HT1080 (cell line): ENCODE measurements at regions not wholly inside any gene's neighbourhood (a gene's known extent, or its start where the extent isn't known, plus 50 kb on each side); places are given as distances from the start of the nearest gene placed in this dataset.
A peak's percentile ranks its signal among the peaks of the same experiment; 100 is the strongest.
"Not testable (repeated sequence)": the region's sequence is repeated elsewhere in the genome, so short reads cannot be mapped to it uniquely, and the experiment has no call there.

ENCODE experiments used
- DNase-seq: peaks from one replicate; pipeline ENCODE4 v3.0.0-alpha.2; 2015; ENCODE audit warnings: low read depth

- peak; percentile 2 for DNase-seq
These were observed 866.3 kb upstream of the LRRN3 start for GRCh38 chr7:110224643-110225042.

GRCh38 chr7:110246118-110246517 is 844.8 kb upstream of the LRRN3 start:
- no peak for DNase-seq

GRCh38 chr7:110253093-110253492 is 837.8 kb upstream of the LRRN3 start:
- no peak for DNase-seq

- no peak for DNase-seq
These were observed 833.3 kb upstream of the LRRN3 start for GRCh38 chr7:110257673-110258072.

GRCh38 chr7:110262251-110262650 is 828.7 kb upstream of the LRRN3 start:
- DNase-seq, result no peak

DNA sequence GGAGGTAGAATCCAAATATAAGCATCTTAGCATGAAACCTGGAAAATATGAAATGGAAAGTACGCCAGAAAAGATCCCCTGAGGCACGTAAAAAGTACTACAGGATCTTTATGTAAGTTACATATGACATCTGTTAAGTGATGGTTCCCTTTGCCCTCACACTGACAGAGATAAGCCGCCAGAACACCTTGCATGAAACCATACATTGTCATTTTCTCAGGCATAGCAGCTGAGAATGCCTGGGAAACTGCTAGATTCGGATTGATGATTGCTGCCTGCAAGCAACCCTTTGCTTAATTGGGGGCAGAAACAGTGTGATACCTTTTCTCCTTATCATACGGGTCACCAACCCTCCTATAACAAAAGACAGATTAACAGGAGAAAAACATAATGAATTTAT is 826.6 kb upstream of the LRRN3 start:
- DNase-seq, result no peak

- DNase-seq, result no peak
These were observed 809.6 kb upstream of the LRRN3 start for GRCh38 chr7:110281362-110281761.

DNA sequence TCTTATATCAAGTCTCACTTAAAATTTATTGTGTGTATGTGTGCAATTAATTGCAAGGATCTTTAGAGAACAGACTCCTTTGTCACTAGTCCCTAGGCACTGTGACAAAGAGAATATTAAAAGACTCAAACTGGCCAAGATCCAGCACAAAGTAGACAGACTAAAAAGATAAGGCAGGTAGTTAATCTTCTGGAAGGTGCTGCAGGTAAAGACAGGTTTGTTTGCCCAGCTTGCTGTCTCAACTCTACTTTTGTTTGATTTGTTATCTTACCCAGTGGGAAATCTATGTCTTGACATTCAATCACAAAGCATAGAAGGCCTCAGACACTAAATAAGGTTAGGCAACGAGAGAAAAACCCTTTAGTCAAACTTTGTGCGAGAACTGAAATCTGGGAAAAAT is 807.9 kb upstream of the LRRN3 start:
- DNase-seq, result no peak

DNA sequence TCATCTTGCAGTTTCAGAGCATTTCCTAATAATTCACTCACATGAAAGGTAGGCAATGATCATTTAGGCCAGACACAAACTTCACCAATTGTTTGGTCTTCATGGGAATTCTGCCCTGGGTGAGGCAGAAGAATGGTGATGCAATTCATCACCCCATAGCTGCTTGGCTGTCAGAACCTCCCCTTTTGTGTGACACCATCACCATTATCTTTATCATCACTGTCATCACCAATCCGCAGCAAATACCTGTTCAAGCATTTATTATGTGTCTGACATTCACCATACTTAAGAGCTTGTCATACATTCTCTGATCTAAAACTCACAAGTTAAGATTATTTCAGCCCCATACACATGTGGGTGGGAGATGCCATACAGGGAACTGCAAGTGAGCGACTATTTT is 799.5 kb upstream of the LRRN3 start:
- DNase-seq, result no peak

DNA sequence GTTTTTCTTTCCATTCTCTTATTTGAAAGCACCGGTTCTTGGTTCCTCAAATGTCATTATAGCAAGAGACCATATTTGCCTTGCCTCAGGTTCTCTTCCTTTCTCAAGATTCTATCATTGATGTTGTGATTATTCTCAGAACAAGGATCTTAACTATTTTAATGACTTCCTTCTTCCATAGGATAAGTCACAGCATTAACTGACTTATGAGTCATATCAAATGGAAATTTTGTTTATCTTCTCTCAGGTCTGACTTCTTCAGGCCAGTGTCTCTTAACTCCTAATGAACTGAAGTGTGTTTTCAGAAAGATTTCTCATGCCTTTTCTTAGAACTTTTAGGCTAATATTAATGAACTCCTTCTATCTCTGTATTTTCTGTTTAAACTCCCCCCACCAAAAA is 794.6 kb upstream of the LRRN3 start:
- DNase-seq, result peak; percentile 28

DNA sequence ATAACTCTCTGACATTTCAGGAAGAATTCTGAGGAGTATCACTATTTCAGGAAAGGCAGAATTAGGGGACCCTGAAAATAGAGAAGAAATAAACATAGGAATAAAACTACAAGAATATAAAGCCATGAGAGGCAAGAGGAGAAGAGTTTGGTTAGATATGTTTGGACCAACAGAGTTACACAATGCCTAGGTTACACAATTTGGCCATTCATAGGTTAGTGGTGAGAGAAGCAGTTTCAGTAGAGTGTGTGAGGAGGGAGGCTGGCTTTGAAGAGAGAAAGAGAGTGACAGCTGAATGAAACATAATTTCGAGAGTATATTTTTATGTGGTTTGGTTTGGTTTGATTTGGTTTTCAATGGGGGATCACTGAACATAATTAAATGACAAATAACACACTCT is 783.2 kb upstream of the LRRN3 start:
- DNase-seq, result no peak

DNA sequence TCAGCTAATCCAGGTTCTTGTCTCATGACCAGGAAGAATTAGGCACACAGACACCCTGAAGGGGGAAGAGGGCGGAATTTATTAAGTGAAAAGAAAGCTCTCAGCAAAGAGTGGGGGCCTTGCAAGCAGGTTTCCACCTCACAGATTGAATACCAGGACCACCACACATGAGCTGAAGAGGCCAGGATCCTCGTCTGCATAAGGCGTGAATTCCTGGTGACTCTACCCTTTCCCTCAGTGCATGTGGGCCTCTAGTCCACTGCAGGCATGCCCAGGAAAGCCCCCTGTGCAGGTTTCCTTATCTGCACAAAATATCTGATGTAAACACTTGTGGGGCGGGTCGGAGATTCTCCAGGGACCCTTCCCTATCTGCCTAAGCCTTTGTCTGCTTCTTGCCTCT is 782.1 kb upstream of the LRRN3 start:
- no peak for DNase-seq

DNA sequence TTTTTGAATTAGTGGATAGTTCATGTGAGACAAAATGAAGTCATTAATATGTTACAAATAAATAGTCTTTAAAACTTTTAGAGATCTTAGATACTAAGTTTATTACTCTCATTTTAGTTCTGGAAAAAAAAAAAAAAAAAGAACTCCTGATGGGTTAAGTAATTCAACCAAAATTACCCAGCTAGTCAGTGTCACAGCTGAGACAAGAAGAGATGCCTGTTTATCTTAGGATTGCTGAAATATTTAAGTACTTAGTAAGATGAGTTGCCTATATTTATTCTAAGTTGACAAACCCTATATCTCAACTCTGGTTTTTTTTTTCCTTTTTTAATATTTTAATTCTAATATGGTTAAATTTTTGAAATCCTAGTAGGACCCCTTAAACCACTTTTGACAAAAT is 781.0 kb upstream of the LRRN3 start:
- no peak for DNase-seq

DNA sequence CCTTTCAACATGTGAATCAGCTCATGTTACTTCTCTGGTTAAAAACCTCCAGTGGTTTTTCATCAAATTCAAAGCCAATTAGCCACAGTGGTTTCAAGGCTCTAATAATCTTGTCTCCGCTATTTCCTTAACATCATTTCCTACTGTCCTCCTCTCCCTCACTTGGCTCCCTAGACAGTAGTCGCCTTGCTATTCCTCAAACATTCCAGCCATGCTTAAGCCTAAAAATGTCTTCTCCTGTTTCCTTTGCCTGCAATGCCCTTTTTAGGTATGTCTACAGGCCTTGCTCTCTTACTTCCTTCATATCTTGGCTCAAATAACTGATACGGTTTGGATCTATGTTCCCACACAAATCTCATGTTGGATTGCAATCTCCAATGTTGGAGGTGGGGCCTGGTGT is 779.4 kb upstream of the LRRN3 start:
- DNase-seq, result no peak

DNA sequence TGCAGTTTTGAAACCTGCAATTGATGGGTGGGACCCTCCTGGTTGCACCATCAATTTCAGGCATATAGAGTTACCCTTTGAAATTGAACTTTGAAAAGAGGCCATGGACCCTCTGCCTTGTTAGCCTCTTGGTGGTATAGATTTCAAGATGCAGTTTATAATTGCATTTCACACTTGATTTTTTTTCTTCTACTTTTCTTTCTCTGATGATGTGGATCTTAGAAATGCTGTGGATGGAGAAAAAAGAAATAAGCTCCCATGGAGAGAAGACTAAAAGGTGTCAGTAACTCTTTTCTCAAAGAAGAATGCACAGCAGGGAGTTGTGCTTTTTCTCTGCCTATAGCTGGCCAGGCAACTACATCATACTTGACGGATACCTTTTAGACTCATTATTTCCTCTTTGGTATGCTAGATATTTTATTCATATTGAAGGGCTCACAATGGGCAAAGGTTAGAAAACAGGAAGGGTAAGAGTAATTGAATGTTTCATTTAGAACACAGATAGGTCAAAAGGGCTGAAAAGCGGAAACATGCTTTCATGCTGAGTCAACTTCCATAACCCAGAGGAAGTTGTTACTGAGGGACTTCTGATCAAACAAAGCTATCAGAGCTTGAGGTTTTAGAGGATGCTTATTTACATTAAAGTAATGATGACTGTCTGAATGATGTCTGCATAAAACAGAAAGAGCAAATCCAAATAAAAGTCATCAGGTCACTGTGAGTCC is 773.2 kb upstream of the LRRN3 start:
- peak; percentile 96 for DNase-seq

DNA sequence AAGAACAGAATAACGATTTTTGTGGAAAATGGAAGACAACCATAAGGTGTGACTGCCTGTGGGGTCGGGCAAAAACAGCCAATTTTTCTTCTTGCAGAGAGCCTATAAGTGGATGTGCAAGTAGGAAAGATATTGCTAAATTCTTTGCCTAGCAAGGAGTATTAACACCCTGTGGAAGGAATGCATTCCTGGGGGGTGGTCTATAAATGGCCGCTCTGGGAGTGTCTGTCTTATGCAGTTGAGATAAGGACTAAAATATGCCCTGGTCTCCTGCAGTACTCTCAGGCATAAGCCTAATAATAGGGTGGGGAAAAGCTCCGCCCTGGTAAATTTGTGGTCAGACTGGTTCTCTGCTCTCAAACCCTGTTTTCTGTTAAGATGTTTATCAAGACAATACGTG is 770.6 kb upstream of the LRRN3 start:
- DNase-seq, result not testable (repeated sequence)

GRCh38 chr7:110322796-110323195 is 768.1 kb upstream of the LRRN3 start:
- DNase-seq, result no peak

- no peak for DNase-seq
These were observed 764.0 kb upstream of the LRRN3 start for GRCh38 chr7:110326966-110327365.

GRCh38 chr7:110336423-110336822 is 754.5 kb upstream of the LRRN3 start:
- no peak for DNase-seq

DNA sequence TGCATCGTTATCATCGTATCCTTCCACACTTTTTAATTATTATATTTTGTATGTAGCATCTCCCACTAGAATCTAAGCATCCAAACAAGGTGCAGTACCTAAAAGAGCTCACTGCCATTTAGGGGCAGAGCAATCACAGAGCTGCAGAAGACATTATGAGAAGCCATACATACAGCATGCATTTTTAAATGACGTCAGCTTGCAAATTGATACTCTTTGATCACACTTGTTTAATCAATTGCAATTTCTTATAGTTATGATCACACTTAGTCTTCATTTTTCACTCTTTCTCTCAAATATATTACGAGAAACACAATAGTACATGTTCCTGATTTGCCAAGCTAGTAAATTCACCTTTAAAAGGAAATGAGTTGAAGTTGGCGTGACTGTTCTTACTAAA is 753.3 kb upstream of the LRRN3 start:
- no peak for DNase-seq

DNA sequence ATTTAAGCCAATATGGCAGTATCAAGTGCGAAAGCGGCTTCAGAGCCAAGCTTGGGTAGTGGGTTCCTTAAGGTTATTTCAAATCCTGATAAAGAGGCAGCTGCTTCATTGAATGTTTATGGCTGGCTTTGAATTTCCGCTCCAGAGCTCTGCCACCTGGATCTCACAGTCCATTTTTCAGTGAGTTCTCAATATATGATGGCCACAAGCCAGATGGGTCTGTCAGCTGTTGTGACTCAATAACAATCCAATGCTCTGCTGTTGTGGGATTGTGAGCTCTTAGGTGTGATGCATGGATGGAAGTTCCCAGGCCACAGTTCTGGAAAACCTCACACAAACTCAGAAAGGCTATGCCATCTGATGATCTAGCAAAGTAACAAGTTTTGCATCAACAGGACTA is 743.8 kb upstream of the LRRN3 start:
- peak; percentile 8 for DNase-seq

DNA sequence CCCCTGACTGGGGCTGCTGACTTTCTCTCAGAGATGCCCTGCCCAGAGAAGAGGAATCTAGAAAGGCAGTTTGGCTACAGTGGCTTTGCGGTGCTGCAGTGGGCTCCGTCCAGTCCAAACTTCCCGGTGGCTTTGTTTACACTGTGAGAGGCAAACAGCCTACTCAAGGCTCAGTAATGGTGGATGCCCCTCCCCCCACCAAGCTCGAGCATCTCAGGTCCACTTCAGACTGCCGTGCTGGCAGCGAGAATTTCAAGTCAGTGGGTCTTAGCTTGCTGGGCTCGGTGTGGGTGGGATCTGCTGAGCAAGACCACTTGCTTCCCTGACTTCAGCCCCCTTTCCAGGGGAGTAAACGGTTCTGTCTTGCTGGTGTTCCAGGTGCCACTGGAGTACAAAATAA is 734.5 kb upstream of the LRRN3 start:
- DNase-seq, result no peak

DNA sequence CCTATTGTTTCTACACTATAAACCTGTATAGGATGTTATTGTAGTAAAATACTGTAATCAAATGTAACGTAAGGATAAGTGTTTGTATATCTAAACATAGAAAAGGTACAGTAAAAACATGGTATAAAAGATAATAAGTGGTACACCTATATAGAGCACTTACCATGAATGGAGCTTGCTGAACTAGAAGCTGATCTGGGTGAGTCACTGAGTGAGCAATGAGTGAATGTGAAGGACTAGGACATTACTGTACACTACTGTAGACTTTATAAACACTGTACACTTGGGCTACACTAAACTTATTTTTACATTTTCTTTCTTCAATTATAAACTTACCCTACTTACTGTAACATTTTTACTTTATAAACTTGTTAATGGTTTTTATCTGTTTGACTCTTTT is 732.9 kb upstream of the LRRN3 start:
- peak; percentile 55 for DNase-seq

DNA sequence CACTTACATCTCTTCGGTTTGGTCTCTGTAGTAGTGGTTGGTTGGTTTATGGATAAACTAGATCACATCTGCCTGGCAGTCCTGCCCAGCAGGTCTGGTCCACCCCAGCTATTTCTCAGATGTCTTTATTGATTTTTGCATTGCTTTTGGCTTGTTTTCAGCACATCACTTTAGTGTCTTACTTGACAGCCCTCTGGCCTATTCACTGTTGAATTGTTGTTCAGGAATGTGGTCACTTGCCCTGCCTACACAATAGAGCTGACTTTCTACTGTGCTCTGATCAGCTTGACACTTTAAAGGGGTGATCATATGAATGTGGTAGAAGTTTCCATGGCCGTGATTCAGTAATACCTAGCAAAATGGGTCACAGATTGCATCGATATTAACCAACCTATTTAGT is 719.2 kb upstream of the LRRN3 start:
- no peak for DNase-seq
